Esophagus squamous epithelium (tissue), 5 donors: ENCODE measurements at regions not wholly inside any gene's neighbourhood (a gene's known extent, or its start where the extent isn't known, plus 50 kb on each side); places are given as distances from the start of the nearest gene placed in this dataset.

Source experiments
- DNase-seq: peaks from one replicate; lab custom pipeline; 2025; lab: John Stamatoyannopoulos, UW
- H3K27ac ChIP-seq, 4 donors: fragments of 200-600 bp; sonication (generic); one replicate each; pipeline ENCODE4 v1.5.1; 2016 to 2019; ENCODE audit warnings: mild to moderate bottlenecking in 1 of 4
- H3K27me3 ChIP-seq, 4 donors: fragments of 200-600 bp; sonication (generic); 1 replicate in 3 of 4; 2 replicates in 1 of 4; pipeline versions ENCODE4 v1.5.1 to v1.6.0; 2017 to 2021; ENCODE audit warnings: antibody characterized with exemption in 1 of 4
- H3K36me3 ChIP-seq, 3 donors: fragments of 200-600 bp; sonication (generic); one replicate each; pipeline ENCODE4 v1.5.1; 2016 to 2019
- H3K4me1 ChIP-seq, 3 donors: fragments of 200-600 bp; sonication (generic); one replicate each; pipeline ENCODE4 v1.5.1; 2017 to 2019
- H3K4me3 ChIP-seq, 4 donors: fragments of 200-600 bp; sonication (generic); 1 replicate in 3 of 4; 2 replicates in 1 of 4; pipeline ENCODE4 v1.5.1; 2016 to 2019; ENCODE audit warnings: mild to moderate bottlenecking in 2 of 4, moderate library complexity in 1 of 4
- H3K9me3 ChIP-seq, 3 donors: fragments of 200-600 bp; sonication (generic); one replicate each; pipeline ENCODE4 v1.5.1; 2016 to 2019
- CTCF ChIP-seq, 6 experiments: fragments of 450-650 bp in 4 of 6; fragments of 200-600 bp in 2 of 6; sonication (generic) in 2 of 6; IDR thresholded peaks; one replicate each; pipeline ENCODE4 v1.5.1; 2016 to 2019; ENCODE audit warnings: antibody characterized with exemption in 6 of 6, mild to moderate bottlenecking in 4 of 6, moderate library complexity in 4 of 6
- POLR2A ChIP-seq, 4 donors: fragments of 450-650 bp; IDR thresholded peaks; one replicate each; pipeline ENCODE4 v1.6.1; 2017; ENCODE audit warnings: antibody characterized with exemption in 4 of 4, mild to moderate bottlenecking in 4 of 4, moderate library complexity in 3 of 4
- WGBS, 2 donors: methylation state at CpG; one replicate each; pipeline ENCODE4 v1.1.5; 2018; 5-methylcytosine and 5-hydroxymethylcytosine counted together
- intact Hi-C: fragments of 100-400 bp; cut with DNase I; formaldehyde crosslinking; loops from one replicate; pipeline ENCODE4 v1.15.0; 2022
- donor health status: DM: yes; HTN: yes; CAD: no.

DNA sequence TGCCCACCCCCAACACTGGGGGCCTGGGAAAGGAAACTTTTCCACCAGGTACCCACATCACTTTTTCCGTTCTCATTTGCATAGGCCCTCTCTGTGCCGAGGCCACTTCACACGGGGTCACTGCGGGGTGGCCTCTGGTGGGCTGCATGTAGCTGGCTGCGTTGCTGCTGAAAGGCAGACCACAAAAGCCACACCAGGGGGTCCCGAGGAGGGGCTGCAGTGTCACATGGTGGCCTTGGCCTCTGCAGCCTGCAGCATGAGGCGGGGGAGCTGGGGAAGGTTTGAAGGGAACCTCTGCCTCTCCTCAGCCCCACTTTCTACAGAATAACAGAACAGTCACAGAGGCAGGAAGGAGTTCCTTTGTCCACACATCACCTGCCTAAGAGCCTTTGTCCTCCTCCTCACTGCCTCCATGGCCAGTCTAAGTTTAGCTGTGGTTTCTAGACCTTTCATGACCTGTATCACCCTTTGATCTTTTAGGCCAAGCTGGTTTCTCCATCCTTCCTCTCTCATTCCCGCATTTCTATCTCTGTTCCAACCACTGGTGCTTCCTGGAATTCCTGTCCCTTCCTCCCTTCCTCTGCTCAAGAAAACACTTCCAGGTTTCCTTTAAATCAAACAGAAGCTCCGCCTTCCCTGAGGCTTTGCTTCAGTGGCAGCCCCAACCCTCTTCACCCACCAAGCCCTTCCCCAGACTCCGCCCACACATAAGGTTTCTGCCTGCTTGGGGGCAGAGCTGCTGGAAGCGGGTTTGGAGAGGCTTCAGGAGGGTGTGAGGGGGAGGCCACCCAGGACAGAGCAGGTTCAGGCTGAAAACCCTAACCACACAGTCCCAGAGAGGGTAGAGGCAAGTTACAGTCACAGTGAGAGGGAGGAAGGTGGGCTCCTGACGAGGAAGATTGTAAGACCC is 150.7 kb upstream of the TLE3 start:
- intact Hi-C loops: no loop called here
- Histone ChIP-seq H3K9me3 (no peaks in the 10 kb centered on the region), H3K4me1 (peaks cover 6 to 38% (median 17%) of the 10 kb centered on the region in 3 donors), H3K4me3 (no peak overlapping the region), H3K27me3 (no peaks in the 10 kb centered on the region), H3K27ac (no peak overlapping the region), H3K36me3 (no peaks in the 10 kb centered on the region)
- WGBS, 2 donors: 86 to 94% methylated on average over 3 to 4 of the region's 12 CpGs
- no peak for DNase-seq
- TF ChIP-seq POLR2A (IDR thresholded peaks at IDR 0.05) (no peak), CTCF (IDR thresholded peaks at IDR 0.05) (no peak)

- TF ChIP-seq POLR2A (IDR thresholded peaks at IDR 0.05): no peak
- TF ChIP-seq CTCF (IDR thresholded peaks at IDR 0.05): no peak
- Histone ChIP-seq H3K36me3 (no peaks in the 10 kb centered on the region), H3K9me3 (no peaks in the 10 kb centered on the region), H3K27ac (no peak overlapping the region), H3K4me3 (no peak overlapping the region), H3K4me1 (peaks cover 6 to 33% (median 17%) of the 10 kb centered on the region in 3 donors), H3K27me3 (peaks cover 0 to 7% (median 0%) of the 10 kb centered on the region in 4 donors)
- intact Hi-C loops: no loop called here
- WGBS, 2 donors: 88 to 89% methylated on average over 3 to 6 of the region's 6 CpGs
- DNase-seq: no peak
Measured at GRCh38 chr15:70247281-70247680, 149.6 kb upstream of the TLE3 start.

DNA sequence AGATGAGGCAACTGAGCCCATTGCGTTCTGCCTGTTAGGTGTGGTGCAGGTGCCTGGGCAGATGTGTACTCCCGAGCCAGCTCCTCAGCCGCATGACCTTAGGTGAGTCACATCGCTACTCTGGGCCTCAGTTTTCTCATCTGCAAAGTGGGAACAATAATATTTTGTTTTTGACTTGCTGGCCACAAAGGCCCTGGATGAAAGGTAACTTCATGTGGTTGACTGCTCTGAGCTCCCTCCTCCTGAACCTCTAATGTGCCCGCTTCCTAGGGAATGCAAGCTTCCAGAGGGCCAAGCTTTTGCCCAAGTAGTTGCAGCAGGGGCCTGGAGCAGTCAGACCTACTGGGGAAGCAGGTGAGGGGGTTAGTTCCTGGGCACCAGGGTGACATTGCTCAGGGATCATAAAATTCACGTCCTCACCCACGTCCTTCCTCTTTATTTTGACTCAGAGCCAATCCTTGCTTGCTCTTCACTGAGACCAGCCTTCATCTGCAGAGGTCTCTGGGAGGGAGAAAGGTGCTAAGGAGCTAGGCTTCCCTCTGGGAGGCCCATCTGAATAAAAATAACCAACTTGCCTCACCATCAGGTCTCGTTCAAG is 149.0 kb upstream of the TLE3 start:
- Histone ChIP-seq H3K4me3 (no peak overlapping the region), H3K27ac (no peak overlapping the region), H3K27me3 (peaks cover 0 to 7% (median 0%) of the 10 kb centered on the region in 4 donors), H3K36me3 (no peaks in the 10 kb centered on the region), H3K9me3 (no peaks in the 10 kb centered on the region), H3K4me1 (peaks cover 6 to 27% (median 17%) of the 10 kb centered on the region in 3 donors)
- DNase-seq: no peak
- intact Hi-C loops: no loop called here
- 81 to 88% methylated on average over 6 of the region's 8 CpGs for WGBS, 2 donors
- TF ChIP-seq POLR2A (IDR thresholded peaks at IDR 0.05): no peak
- no peak for TF ChIP-seq CTCF (IDR thresholded peaks at IDR 0.05)

- Histone ChIP-seq H3K36me3 (no peaks in the 10 kb centered on the region), H3K27ac (no peak overlapping the region), H3K9me3 (no peaks in the 10 kb centered on the region), H3K4me1 (peaks cover 6 to 21% (median 17%) of the 10 kb centered on the region in 3 donors), H3K27me3 (peaks cover 0 to 7% (median 0%) of the 10 kb centered on the region in 4 donors), H3K4me3 (no peak overlapping the region)
- intact Hi-C loops: no loop called here
- WGBS, 2 donors: 50% methylated on average over 2 of the region's 12 CpGs; no CpG with 5 or more reads in 1 of the 2 donors
- TF ChIP-seq POLR2A (IDR thresholded peaks at IDR 0.05) (no peak), CTCF (IDR thresholded peaks at IDR 0.05) (no peak)
- no peak for DNase-seq
Measured at GRCh38 chr15:70245932-70246622, 148.4 kb upstream of the TLE3 start.
